DND-41 (cell line): ENCODE measurements at regions not wholly inside any gene's neighbourhood (a gene's known extent, or its start where the extent isn't known, plus 50 kb on each side); places are given as distances from the start of the nearest gene placed in this dataset.

Source experiments
- ATAC-seq: fragments of 200-7000 bp; cut with Tn5 transposase; 3 replicates; pipeline ENCODE4 v1.9.1; 2021; ENCODE audit warnings: low read depth; ENCODE audit not compliant: insufficient read depth
- DNase-seq: peaks from one replicate; pipeline ENCODE4 v3.0.0-alpha.2; 2020
- H2AFZ ChIP-seq: 2 replicates; pipeline ENCODE4 v1.6.0; 2012; ENCODE audit warnings: low read depth, low read length
- H3K27ac ChIP-seq: 2 replicates; pipeline ENCODE4 v1.5.1; 2012; ENCODE audit warnings: low read length, inconsistent platforms
- H3K27me3 ChIP-seq: fragments of 200-600 bp; sonication (generic); 2 replicates; pipeline ENCODE4 v1.6.0; 2012; ENCODE audit warnings: low read length, mild to moderate bottlenecking, inconsistent platforms; ENCODE audit not compliant: insufficient read depth, poor library complexity
- H3K36me3 ChIP-seq: 2 replicates; pipeline ENCODE4 v1.5.1; 2012; ENCODE audit warnings: low read length, inconsistent platforms; ENCODE audit not compliant: insufficient read depth
- H3K4me1 ChIP-seq: 2 replicates; pipeline ENCODE4 v1.5.1; 2012; ENCODE audit warnings: mild to moderate bottlenecking, low read length; ENCODE audit not compliant: insufficient read depth
- H3K4me2 ChIP-seq: 2 replicates; pipeline ENCODE4 v1.6.0; 2012; ENCODE audit warnings: mild to moderate bottlenecking, moderate library complexity, low read length, inconsistent platforms; ENCODE audit not compliant: insufficient read depth
- H3K4me3 ChIP-seq, 2 experiments: fragments of 200-600 bp in 1 of 2; shearing (Covaris generic) in 1 of 2; 2 replicates each; pipeline ENCODE4 v1.5.1; 2012 to 2016; ENCODE audit warnings: inconsistent platforms in 2 of 2, low read length in 2 of 2, mild to moderate bottlenecking in 2 of 2, low read depth in 1 of 2, moderate library complexity in 1 of 2
- H3K79me2 ChIP-seq: 2 replicates; pipeline ENCODE4 v1.6.0; 2012; ENCODE audit warnings: low read length, inconsistent platforms; ENCODE audit not compliant: insufficient read depth
- H3K9ac ChIP-seq: 2 replicates; pipeline ENCODE4 v1.6.0; 2012; ENCODE audit warnings: low read depth, mild to moderate bottlenecking, inconsistent platforms, low read length, moderate library complexity
- H3K9me3 ChIP-seq: 2 replicates; pipeline ENCODE4 v1.5.1; 2012; ENCODE audit warnings: low read length, moderate library complexity, mild to moderate bottlenecking, inconsistent platforms; ENCODE audit not compliant: insufficient read depth, severe bottlenecking
- H4K20me1 ChIP-seq: 2 replicates; pipeline ENCODE4 v1.6.0; 2012; ENCODE audit warnings: low read length; ENCODE audit not compliant: insufficient read depth
- EZH2 ChIP-seq: IDR thresholded peaks from 3 replicates; pipeline ENCODE4 v1.6.1; 2012; ENCODE audit warnings: borderline replicate concordance, low read depth, mild to moderate bottlenecking, moderate library complexity, low read length, inconsistent platforms; ENCODE audit not compliant: severe bottlenecking
- TF ChIP-seq, protein P1 (sequence below): IDR thresholded peaks from 2 replicates; pipeline ENCODE4 v1.5.1; 2012; ENCODE audit warnings: borderline replicate concordance, low read length, moderate library complexity, mild to moderate bottlenecking; ENCODE audit not compliant: poor library complexity, severe bottlenecking; ENCODE audit errors: extremely low read depth

DNA sequence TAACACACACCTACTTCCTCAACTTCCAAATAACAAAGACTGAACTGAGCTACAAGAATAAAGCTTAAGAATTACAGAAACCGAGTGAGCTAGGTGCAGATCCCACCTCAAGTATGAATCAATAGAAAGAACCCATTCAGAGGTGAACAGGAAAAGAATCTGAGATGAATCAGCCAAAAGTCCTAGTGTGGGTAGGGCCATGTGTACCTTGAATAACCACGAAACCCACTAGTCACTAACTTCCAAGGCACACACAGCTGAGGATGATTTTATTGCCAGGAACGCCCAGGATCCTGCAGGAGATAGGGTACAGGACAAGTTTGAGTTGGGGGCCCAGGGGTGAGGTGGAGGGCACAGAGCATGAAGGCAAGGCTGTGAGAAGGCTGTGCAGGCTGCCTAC, 99.7 kb upstream of the REG3A start:
- H3K79me2 ChIP-seq: no peaks in the 10 kb centered on the region
- ATAC-seq (no peak), DNase-seq (no peak)
- H3K27me3 ChIP-seq: no peaks in the 10 kb centered on the region
- H3K4me1 ChIP-seq: no peaks in the 10 kb centered on the region
- no peaks in the 10 kb centered on the region for H3K36me3 ChIP-seq
- TF ChIP-seq, protein P1, sequence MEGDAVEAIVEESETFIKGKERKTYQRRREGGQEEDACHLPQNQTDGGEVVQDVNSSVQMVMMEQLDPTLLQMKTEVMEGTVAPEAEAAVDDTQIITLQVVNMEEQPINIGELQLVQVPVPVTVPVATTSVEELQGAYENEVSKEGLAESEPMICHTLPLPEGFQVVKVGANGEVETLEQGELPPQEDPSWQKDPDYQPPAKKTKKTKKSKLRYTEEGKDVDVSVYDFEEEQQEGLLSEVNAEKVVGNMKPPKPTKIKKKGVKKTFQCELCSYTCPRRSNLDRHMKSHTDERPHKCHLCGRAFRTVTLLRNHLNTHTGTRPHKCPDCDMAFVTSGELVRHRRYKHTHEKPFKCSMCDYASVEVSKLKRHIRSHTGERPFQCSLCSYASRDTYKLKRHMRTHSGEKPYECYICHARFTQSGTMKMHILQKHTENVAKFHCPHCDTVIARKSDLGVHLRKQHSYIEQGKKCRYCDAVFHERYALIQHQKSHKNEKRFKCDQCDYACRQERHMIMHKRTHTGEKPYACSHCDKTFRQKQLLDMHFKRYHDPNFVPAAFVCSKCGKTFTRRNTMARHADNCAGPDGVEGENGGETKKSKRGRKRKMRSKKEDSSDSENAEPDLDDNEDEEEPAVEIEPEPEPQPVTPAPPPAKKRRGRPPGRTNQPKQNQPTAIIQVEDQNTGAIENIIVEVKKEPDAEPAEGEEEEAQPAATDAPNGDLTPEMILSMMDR: no peak
- no peak for TF ChIP-seq EZH2
- H4K20me1 ChIP-seq: no peaks in the 10 kb centered on the region
- no peak overlapping the region for H3K4me3 ChIP-seq
- no peak overlapping the region for H2AFZ ChIP-seq
- H3K9ac ChIP-seq: no peak overlapping the region
- H3K9me3 ChIP-seq: no peaks in the 10 kb centered on the region
- no peak overlapping the region for H3K27ac ChIP-seq
- no peak overlapping the region for H3K4me2 ChIP-seq

DNA sequence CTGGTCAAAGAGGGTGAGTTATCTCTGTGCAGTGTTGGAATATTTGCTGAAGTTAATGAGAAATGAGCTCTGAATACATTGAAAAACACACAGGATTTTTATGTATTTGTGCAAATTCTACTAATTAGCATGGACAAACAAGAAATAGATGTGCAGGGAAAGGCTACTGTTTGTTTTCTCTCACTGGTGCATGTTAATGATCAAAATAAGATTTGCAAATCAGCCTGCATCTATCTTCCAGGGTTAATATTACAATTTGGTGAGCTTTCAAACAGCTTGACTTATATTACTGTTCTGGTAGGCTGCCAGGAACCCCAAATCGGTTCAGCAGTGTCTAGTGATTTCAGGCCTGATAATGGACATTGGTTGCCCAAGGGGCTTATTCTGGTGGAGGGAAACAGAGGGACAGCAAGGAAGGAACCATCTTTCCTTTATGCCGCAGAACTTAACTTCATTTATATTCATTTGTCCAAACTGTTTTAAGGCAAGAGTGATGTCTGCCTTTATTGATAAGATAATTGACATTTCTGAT, 93.8 kb upstream of the REG3A start:
- TF ChIP-seq EZH2: no peak
- TF ChIP-seq, protein P1: no peak
- ATAC-seq (no peak), DNase-seq (no peak)
- no peak overlapping the region for H2AFZ ChIP-seq
- H3K4me2 ChIP-seq: no peak overlapping the region
- H3K9me3 ChIP-seq: no peaks in the 10 kb centered on the region
- H3K9ac ChIP-seq: no peak overlapping the region
- no peak overlapping the region for H3K27ac ChIP-seq
- no peaks in the 10 kb centered on the region for H4K20me1 ChIP-seq
- H3K36me3 ChIP-seq: no peaks in the 10 kb centered on the region
- no peaks in the 10 kb centered on the region for H3K4me1 ChIP-seq
- no peak overlapping the region for H3K4me3 ChIP-seq
- H3K79me2 ChIP-seq: no peaks in the 10 kb centered on the region
- no peaks in the 10 kb centered on the region for H3K27me3 ChIP-seq

DNA sequence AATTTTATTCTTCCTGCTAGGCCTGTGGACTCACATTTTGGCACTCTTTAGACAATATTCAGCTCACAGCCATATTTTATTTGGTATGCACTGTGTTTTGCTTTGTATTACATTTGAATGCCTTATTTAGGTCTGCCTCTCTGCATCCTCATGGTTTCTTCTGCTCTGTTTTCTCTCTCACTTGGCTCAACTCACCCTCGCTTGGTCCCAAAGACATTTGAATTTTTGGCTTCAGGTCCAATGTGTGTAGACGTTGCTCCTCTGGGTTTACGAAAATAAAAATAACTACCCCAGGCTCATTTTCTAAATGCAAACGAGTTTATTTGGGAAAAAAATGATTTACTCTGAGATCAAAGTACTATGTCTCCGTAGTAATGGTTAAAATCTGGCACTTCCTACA, 91.1 kb upstream of the REG3A start:
- no peak for TF ChIP-seq EZH2
- TF ChIP-seq, protein P1: no peak
- ATAC-seq (no peak), DNase-seq (no peak)
- H3K9me3 ChIP-seq: no peaks in the 10 kb centered on the region
- no peak overlapping the region for H3K27ac ChIP-seq
- H4K20me1 ChIP-seq: no peaks in the 10 kb centered on the region
- no peaks in the 10 kb centered on the region for H3K36me3 ChIP-seq
- H3K9ac ChIP-seq: no peak overlapping the region
- H3K27me3 ChIP-seq: no peaks in the 10 kb centered on the region
- H3K4me1 ChIP-seq: no peaks in the 10 kb centered on the region
- H2AFZ ChIP-seq: no peak overlapping the region
- H3K4me3 ChIP-seq: no peak overlapping the region
- H3K4me2 ChIP-seq: no peak overlapping the region
- no peaks in the 10 kb centered on the region for H3K79me2 ChIP-seq

DNA sequence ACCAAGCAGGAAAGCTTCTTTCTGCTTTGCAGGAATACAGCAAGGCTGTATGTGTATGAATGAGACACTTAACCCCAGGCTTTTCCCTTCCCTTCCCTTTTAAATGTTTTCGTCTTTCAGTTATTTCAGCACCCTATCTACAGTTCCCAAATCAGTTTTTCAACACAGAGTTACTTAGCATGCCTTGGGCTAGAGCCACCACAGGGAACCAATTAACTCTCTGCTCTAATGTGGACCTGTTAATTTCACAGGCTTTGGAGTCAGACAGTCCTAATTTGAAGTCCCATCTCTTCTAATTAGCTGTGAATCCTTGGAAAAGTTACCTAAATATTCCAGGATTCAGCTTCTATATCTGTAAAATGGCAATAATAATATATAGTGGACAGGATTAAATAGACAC, 89.2 kb upstream of the REG3A start:
- TF ChIP-seq, protein P1: no peak
- no peak for TF ChIP-seq EZH2
- no peak for DNase-seq

More for the DNA sequence above, 89.2 kb upstream of the REG3A start:
- H3K9ac ChIP-seq: no peak overlapping the region
- no peaks in the 10 kb centered on the region for H3K79me2 ChIP-seq
- no peak overlapping the region for H3K27ac ChIP-seq
- H4K20me1 ChIP-seq: no peaks in the 10 kb centered on the region
- no peak overlapping the region for H2AFZ ChIP-seq
- no peak for ATAC-seq
- no peaks in the 10 kb centered on the region for H3K9me3 ChIP-seq
- no peak overlapping the region for H3K4me3 ChIP-seq
- no peaks in the 10 kb centered on the region for H3K4me1 ChIP-seq
- no peaks in the 10 kb centered on the region for H3K27me3 ChIP-seq
- no peaks in the 10 kb centered on the region for H3K36me3 ChIP-seq
- no peak overlapping the region for H3K4me2 ChIP-seq
